Putamen (tissue), 1 donor: ENCODE measurements at regions not wholly inside any gene's neighbourhood (a gene's known extent, or its start where the extent isn't known, plus 50 kb on each side); places are given as distances from the start of the nearest gene placed in this dataset.
A peak's percentile ranks its signal among the peaks of the same experiment; 100 is the strongest.
"Not testable (repeated sequence)": the region's sequence is repeated elsewhere in the genome, so short reads cannot be mapped to it uniquely, and the experiment has no call there.

Experiments
- DNase-seq: peaks from one replicate; pipeline ENCODE4 v3.0.0-alpha.2; 2016; ENCODE audit warnings: low spot score

DNA sequence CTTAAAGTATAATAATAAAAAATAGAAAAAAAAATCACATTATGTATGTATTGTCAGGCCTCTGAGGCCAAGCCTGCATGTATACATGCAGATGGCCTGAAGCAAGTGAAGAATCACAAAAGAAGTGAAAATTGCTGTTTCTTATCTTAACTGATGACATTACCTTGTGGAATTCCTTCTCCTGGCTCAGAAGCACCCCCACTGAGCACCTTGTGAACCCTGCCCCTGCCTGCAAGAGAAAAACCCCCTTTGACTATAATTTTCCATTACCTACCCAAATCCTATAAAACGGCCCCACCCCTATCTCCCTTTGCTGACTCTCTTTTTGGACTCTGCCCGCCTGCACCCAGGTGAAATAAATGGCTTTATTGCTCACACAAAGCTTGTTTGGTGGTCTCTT, 1086.5 kb downstream of the SORCS3 start:
- not testable (repeated sequence) for DNase-seq

DNA sequence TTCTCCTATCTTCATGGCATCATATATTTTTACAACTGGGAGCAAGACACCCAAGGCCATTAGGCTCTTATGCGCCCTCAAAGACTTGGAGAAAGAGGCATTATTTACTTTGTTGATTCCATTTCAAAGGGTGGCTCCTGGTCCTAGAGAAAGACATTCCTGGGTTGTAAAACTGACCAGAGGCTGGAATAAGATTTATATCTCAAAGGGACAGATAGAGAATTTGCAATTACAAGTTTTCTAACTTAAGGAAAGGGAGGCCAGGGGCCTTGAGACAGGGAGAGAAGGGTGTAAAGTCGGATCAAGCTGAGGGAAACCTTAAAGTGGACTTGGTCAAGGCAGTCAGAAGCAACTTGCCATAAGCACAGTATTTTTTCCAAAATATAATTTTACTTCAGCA, 1086.0 kb downstream of the SORCS3 start:
- DNase-seq = no peak

DNA sequence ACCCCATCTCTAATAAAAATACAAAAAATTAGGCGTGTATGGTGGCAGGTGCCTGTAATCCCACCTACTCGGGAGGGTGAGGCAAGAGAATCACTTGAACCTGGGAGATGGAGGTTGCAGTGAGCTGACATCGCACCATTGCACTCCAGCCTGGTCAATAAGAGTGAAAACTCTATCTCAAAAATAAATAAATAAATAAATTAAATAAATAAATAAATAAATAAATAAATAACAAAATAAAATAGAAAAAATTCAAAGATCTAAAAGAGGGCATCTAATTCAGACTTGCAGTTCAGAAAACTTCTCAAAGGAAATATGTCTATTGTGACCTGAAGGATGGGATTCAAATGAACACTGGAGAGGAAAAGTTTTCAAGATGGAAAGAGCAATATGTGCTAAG, 1085.1 kb downstream of the SORCS3 start:
- DNase-seq = no peak

GRCh38 chr10:105725007-105725406, 1083.9 kb downstream of the SORCS3 start:
- DNase-seq = no peak

DNA sequence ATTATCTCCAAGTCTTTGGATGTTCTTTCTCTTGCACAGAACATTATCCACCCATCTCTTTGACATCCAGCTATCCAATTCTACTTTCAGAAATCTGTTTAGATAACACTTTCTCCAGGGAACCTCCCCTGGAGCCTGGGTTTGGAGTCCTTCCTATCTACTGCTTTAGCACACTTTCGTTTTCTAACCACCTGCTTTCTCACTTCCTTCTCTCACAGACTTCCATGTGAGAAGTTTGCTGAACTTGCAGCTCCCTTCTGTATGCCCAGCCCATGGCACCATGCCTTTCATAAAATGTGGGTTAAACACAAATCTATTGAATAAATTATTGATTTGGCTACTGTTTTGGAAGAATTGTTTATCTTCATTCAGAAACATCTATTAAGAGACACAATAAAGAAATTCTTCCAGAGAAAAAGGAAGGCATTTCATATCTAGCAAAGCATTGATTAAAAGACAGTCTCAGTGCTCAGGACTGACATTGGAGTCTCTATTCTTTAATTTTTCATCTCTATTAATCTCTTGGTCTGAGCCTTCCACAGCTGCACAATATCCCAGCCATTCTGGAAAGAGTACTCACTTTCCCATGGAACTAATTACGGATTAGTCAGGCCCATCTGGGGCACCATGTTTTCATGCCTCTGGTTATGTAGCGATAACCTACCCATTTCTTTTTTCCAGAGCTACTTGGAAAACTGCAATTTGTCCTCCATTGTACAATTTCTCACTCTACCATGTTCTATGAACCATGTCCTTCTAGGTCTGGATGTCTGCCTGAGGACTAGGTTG, 1077.3 kb downstream of the SORCS3 start:
- no peak for DNase-seq

- no peak for DNase-seq
Observed at GRCh38 chr10:105714728-105715127, 1073.6 kb downstream of the SORCS3 start.

DNA sequence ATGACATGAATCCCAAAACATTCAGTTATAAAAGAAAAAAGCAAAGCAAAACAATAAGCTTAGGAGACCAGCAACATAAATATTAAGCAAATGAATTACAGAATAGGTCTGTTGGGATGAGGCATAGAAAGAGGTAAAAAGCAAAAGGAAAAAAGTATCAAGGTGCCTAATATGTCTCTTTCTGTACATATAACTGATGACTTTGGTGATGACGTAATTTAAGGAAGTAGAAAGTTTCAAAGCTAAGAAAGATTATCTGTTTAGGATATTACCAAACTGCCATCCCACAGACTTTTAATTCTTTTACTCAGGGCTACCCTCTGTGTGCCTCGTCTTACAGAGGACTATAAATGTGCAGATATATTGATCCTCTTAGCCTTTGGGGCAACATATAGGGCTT, 1066.5 kb downstream of the SORCS3 start:
- no peak for DNase-seq

DNA sequence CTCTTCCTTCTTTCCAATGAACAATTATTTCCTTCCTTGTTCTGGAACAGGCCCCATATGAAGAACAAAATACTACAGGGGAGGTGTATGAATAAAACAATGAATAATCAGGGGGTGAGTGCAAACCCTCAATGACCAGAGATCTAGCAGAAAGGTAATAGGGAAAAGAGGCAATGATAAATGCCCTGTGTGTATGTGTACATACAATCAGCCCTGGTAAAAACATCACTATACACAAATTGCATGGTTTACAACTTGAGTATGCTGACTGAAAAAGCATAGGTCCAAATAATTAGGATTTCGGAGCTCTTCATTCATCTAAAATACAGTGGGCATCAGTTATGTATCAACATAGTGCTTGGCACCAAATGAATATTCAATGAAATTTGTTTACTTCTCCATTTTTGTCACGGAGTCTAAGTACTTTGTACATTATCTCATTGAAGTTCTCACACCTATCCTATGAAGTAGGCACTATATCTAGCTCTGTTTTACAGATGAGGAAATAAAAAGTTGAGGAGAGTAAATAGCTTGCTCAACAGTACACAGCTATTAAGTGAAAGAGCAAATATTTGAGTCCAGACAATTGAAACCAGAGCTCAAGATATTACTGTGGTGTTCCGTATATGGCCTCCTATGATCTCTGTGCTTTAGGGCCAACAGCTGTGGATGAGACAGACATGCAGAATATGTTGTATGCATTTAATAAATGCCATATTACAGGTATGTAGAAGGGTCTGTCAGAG, 1065.4 kb downstream of the SORCS3 start:
- DNase-seq = no peak

DNA sequence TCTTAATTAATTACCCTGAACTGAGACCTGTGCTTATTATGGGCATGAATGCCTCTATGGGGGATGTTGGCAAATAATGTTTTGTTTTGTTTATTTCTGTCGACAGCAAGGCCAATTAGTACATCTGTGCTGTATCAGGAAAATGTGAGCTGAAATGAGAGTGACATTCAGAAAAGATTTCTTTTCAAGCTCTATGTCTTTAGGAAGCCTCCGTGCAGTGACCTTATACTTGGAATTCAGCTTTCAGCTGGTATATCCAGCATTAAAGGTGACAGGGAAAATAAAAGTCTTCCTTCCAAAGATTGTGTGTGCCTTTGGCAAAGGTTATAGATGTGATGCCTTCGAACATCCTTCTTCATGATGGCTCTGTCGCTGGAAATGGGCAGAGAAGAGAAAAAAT, 1061.1 kb downstream of the SORCS3 start:
- no peak for DNase-seq

GRCh38 chr10:105700218-105700617, 1059.1 kb downstream of the SORCS3 start:
- DNase-seq = no peak

DNA sequence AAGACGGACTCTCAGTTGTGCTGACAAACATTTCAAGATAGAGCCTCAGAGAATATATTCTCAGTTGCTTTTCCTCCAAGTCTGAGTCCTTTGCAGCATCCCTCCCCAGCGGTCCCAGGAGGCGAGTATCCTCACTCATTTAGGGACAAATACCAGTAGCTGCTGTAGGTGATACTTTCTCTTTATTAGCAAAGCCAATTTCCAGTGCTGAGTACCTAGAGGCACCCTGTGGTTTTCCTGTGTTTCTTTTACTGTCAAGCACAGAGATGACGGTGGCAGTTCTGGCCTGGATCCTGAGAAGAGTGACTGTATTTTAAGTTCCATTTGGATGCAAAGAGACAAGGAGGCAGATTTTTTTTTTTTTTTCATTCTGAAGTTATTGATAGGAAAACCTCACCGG, 1058.4 kb downstream of the SORCS3 start:
- DNase-seq = no peak

DNA sequence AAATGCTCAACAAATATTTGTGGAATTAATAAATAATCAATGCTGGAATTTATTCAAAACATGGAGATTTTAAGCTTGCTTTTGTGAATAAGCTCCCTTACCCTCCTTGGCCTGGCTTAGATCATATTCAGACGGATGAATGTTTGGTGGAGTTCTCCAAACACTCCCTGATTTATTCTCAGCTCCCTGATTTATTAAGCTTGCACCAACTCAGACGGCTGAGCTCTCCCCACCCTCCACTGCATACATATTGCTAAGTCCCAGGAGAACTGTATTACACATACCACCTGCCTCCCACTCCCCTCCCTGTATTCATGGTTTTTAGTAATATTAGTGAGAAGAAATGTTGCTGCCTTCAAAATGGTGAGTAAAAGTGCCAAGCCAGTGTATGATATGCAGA, 1057.5 kb downstream of the SORCS3 start:
- DNase-seq = no peak

DNA sequence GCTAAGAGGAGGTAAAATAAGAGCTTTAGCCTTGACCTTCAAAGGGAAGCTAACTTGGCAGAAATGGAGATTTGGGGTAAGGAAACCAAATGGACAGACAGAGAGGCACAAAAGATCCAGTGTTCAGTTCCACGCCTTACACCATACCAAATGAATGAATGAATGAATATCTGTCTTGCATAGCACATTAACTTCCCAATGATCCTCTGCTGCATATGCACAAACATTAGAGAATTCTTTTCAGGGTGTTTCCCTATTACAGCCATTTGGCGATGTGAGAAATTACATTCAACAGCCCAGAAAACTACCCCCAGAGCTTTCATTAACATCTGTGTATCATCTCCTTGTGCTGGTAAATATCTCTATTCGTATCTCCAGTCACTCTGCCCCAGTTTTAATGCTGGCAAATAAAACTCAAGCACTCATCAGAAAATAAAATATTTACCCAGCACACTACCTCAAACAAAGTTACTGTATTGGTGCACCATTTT, 1056.2 kb downstream of the SORCS3 start:
- DNase-seq = no peak

GRCh38 chr10:105691811-105692210, 1050.7 kb downstream of the SORCS3 start:
- DNase-seq = no peak

GRCh38 chr10:105682911-105683310, 1041.8 kb downstream of the SORCS3 start:
- no peak for DNase-seq

- DNase-seq = no peak
Observed at GRCh38 chr10:105681051-105681450, 1040.0 kb downstream of the SORCS3 start.

DNA sequence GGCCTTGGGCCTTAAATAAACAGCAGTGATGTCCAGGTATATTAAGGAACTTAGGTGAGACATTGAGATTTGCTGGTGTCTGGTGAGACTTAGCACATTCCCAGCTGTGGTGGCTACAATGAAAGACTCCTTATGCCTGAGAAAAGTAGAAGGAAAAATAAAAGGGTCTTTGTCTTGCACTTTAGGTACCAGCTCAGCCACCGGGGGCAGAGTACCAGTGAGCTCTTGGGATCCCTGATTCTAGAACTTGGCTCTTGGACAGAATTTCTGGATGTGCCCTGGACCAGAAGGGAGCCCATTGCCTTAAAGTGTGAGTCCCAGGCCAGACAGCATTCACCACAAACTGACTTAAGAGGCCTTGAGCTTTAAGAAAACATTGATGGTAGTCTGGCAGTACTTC, 1038.7 kb downstream of the SORCS3 start:
- DNase-seq = no peak

GRCh38 chr10:105675333-105675732, 1034.2 kb downstream of the SORCS3 start:
- no peak for DNase-seq

- no peak for DNase-seq
Observed at GRCh38 chr10:105674448-105674847, 1033.4 kb downstream of the SORCS3 start.

DNA sequence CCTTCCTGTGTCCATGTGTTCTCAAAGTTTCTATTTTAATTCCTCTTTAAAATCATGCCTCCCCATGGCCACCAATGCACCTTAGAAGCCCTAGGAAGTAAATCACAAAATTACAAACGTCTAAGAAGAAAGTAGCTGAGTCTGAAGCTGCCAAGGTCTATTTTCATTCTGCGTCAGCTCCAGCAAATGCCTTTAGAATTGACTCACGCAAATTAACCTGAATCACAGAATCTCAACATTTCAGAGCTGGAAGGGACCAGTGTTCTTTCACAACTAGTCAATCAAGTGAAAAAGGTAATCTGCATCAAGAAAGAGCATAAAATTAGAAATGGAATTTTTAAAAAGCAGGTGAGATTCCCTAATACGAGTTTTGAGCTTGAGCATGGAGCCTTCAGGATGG, 1017.6 kb downstream of the SORCS3 start:
- peak; percentile 63 for DNase-seq

DNA sequence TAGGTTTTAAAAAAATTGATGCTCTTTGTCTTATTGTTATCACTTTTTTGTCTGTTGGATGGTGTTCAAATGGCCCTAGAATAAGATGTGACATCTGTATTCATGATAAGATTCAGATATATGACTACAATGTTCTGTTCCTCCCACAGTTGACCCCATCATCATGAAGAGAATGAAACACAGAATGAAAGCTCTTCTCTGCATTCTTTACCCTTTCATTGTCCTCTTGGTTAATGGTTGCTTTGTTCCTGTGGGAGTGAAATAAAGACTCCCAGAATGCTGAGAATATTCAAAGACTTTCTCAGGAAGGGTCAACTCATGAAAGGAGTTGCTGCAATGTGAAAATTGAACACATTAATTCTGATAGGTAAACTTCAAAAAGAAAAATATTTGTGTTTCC, 1015.8 kb downstream of the SORCS3 start:
- DNase-seq = no peak

GRCh38 chr10:105650306-105650705, 1009.2 kb downstream of the SORCS3 start:
- DNase-seq = no peak

DNA sequence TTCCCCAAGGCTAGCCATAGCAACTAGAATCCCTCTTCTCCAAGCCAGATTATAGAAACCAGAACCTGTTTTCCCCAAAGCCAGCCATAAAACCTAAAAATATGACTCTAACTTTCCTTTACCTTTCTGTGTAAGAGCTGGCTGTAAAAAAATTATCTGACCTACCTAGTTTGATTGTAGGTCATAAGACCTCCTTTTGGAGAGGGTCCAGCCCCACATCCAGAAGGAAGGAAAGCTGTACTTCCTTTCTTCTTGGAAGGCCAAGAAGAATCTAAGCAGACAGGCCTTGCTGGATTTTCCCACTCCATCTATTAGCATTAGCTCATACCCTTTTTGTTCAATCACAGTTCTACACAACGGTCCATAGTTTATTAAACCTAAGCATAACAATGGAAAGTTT, 1006.3 kb downstream of the SORCS3 start:
- DNase-seq = no peak
